Stimulated activated CD8-positive, alpha-beta memory T cell treated with anti-CD3 and anti-CD28 coated beads, Interleukin-4, amount 100 ng/mL, for 24 hours (primary cell): ENCODE measurements at regions not wholly inside any gene's neighbourhood (a gene's known extent, or its start where the extent isn't known, plus 50 kb on each side); places are given as distances from the start of the nearest gene placed in this dataset.
"Not testable (repeated sequence)": the region's sequence is repeated elsewhere in the genome, so short reads cannot be mapped to it uniquely, and the experiment has no call there.

Experiments used
- DNase-seq: peaks from one replicate; pipeline ENCODE4 v3.0.0-alpha.2; 2020; ENCODE audit warnings: low read depth

- not testable (repeated sequence) for DNase-seq
These were observed 98.1 kb upstream of the GPR39 start for GRCh38 chr2:132318481-132318880.

GRCh38 chr2:132324005-132324404 is 92.6 kb upstream of the GPR39 start:
- not testable (repeated sequence) for DNase-seq

GRCh38 chr2:132332345-132333033 is 84.1 kb upstream of the GPR39 start:
- not testable (repeated sequence) for DNase-seq

- DNase-seq, result not testable (repeated sequence)
These were observed 79.5 kb upstream of the GPR39 start for GRCh38 chr2:132337135-132337534.

GRCh38 chr2:132337844-132338243 is 78.8 kb upstream of the GPR39 start:
- not testable (repeated sequence) for DNase-seq

GRCh38 chr2:132347041-132347780 is 69.4 kb upstream of the GPR39 start:
- not testable (repeated sequence) for DNase-seq

- DNase-seq, result not testable (repeated sequence)
These were observed 67.4 kb upstream of the GPR39 start for GRCh38 chr2:132349092-132349687.

- DNase-seq, result not testable (repeated sequence)
These were observed 64.9 kb upstream of the GPR39 start for GRCh38 chr2:132351668-132352067.

- DNase-seq, result not testable (repeated sequence)
These were observed 64.1 kb upstream of the GPR39 start for GRCh38 chr2:132352481-132353001.

- DNase-seq, result not testable (repeated sequence)
These were observed 63.2 kb upstream of the GPR39 start for GRCh38 chr2:132353380-132353779.

GRCh38 chr2:132360964-132361363 is 55.6 kb upstream of the GPR39 start:
- not testable (repeated sequence) for DNase-seq

GRCh38 chr2:132361498-132361897 is 55.1 kb upstream of the GPR39 start:
- DNase-seq, result not testable (repeated sequence)

GRCh38 chr2:132363352-132363751 is 53.3 kb upstream of the GPR39 start:
- DNase-seq, result not testable (repeated sequence)

GRCh38 chr2:132365963-132366362 is 50.6 kb upstream of the GPR39 start:
- not testable (repeated sequence) for DNase-seq

GRCh38 chr2:132366421-132367180 is 50.0 kb upstream of the GPR39 start:
- DNase-seq, result no peak
